IMR-90 (cell line): ENCODE measurements at regions not wholly inside any gene's neighbourhood (a gene's known extent, or its start where the extent isn't known, plus 50 kb on each side); places are given as distances from the start of the nearest gene placed in this dataset.

Experiments
- BHLHE40 ChIP-seq: fragments of 150-350 bp; IDR thresholded peaks from 2 replicates; pipeline ENCODE4 v1.6.1; 2016; ENCODE audit warnings: mild to moderate bottlenecking, low read depth, low read length
- CEBPB ChIP-seq: IDR thresholded peaks from 2 replicates; pipeline ENCODE4 v1.6.1; 2012; ENCODE audit warnings: low read depth, low read length, improper control_type of control experiment
- POLR2A ChIP-seq: IDR thresholded peaks from 2 replicates; pipeline ENCODE4 v1.6.1; 2012; ENCODE audit warnings: mild to moderate bottlenecking, low read depth, low read length
- RAD21 ChIP-seq: IDR thresholded peaks from 2 replicates; pipeline ENCODE4 v1.6.1; 2012; ENCODE audit warnings: low read length, improper control_type of control experiment
- TF ChIP-seq, protein P1 (sequence below): conservative IDR thresholded peaks from 2 replicates; pipeline ENCODE4 v1.5.1; 2012; ENCODE audit warnings: mild to moderate bottlenecking, low read depth, low read length, improper control_type of control experiment

DNA sequence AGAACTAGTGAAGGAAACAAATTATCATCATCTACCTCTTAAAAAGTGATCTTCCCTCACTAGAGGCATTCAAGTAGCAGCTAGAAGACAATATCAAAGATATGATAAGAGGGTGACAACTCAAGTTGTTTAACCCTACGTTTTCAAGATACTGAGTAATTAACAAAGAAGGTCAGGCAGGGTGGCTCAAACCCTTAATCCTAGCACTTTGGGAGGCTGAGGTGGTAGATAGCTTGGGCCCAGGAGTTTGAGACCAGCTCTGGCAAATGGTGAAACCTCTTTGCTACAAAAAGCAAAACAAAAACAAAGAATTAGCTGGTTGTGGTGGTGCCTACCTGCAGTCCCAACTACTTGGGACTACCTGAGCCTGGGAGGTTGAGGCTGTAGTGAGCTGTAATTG, 408.2 kb upstream of the TUSC1 start:
- TF ChIP-seq, protein P1, sequence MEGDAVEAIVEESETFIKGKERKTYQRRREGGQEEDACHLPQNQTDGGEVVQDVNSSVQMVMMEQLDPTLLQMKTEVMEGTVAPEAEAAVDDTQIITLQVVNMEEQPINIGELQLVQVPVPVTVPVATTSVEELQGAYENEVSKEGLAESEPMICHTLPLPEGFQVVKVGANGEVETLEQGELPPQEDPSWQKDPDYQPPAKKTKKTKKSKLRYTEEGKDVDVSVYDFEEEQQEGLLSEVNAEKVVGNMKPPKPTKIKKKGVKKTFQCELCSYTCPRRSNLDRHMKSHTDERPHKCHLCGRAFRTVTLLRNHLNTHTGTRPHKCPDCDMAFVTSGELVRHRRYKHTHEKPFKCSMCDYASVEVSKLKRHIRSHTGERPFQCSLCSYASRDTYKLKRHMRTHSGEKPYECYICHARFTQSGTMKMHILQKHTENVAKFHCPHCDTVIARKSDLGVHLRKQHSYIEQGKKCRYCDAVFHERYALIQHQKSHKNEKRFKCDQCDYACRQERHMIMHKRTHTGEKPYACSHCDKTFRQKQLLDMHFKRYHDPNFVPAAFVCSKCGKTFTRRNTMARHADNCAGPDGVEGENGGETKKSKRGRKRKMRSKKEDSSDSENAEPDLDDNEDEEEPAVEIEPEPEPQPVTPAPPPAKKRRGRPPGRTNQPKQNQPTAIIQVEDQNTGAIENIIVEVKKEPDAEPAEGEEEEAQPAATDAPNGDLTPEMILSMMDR = no peak
- TF ChIP-seq POLR2A (no peak), CEBPB (no peak), BHLHE40 (no peak), RAD21 (no peak)
